DND-41 (cell line): ENCODE measurements at regions not wholly inside any gene's neighbourhood (a gene's known extent, or its start where the extent isn't known, plus 50 kb on each side); places are given as distances from the start of the nearest gene placed in this dataset.

Experiments used
- ATAC-seq: fragments of 200-7000 bp; cut with Tn5 transposase; 3 replicates; pipeline ENCODE4 v1.9.1; 2021; ENCODE audit warnings: low read depth; ENCODE audit not compliant: insufficient read depth
- DNase-seq: peaks from one replicate; pipeline ENCODE4 v3.0.0-alpha.2; 2020
- H2AFZ ChIP-seq: 2 replicates; pipeline ENCODE4 v1.6.0; 2012; ENCODE audit warnings: low read depth, low read length
- H3K27ac ChIP-seq: 2 replicates; pipeline ENCODE4 v1.5.1; 2012; ENCODE audit warnings: low read length, inconsistent platforms
- H3K27me3 ChIP-seq: fragments of 200-600 bp; sonication (generic); 2 replicates; pipeline ENCODE4 v1.6.0; 2012; ENCODE audit warnings: low read length, mild to moderate bottlenecking, inconsistent platforms; ENCODE audit not compliant: insufficient read depth, poor library complexity
- H3K36me3 ChIP-seq: 2 replicates; pipeline ENCODE4 v1.5.1; 2012; ENCODE audit warnings: low read length, inconsistent platforms; ENCODE audit not compliant: insufficient read depth
- H3K4me1 ChIP-seq: 2 replicates; pipeline ENCODE4 v1.5.1; 2012; ENCODE audit warnings: mild to moderate bottlenecking, low read length; ENCODE audit not compliant: insufficient read depth
- H3K4me2 ChIP-seq: 2 replicates; pipeline ENCODE4 v1.6.0; 2012; ENCODE audit warnings: mild to moderate bottlenecking, moderate library complexity, low read length, inconsistent platforms; ENCODE audit not compliant: insufficient read depth
- H3K4me3 ChIP-seq, 2 experiments: fragments of 200-600 bp in 1 of 2; shearing (Covaris generic) in 1 of 2; 2 replicates each; pipeline ENCODE4 v1.5.1; 2012 to 2016; ENCODE audit warnings: inconsistent platforms in 2 of 2, low read length in 2 of 2, mild to moderate bottlenecking in 2 of 2, low read depth in 1 of 2, moderate library complexity in 1 of 2
- H3K79me2 ChIP-seq: 2 replicates; pipeline ENCODE4 v1.6.0; 2012; ENCODE audit warnings: low read length, inconsistent platforms; ENCODE audit not compliant: insufficient read depth
- H3K9ac ChIP-seq: 2 replicates; pipeline ENCODE4 v1.6.0; 2012; ENCODE audit warnings: low read depth, mild to moderate bottlenecking, inconsistent platforms, low read length, moderate library complexity
- H3K9me3 ChIP-seq: 2 replicates; pipeline ENCODE4 v1.5.1; 2012; ENCODE audit warnings: low read length, moderate library complexity, mild to moderate bottlenecking, inconsistent platforms; ENCODE audit not compliant: insufficient read depth, severe bottlenecking
- H4K20me1 ChIP-seq: 2 replicates; pipeline ENCODE4 v1.6.0; 2012; ENCODE audit warnings: low read length; ENCODE audit not compliant: insufficient read depth
- CTCF ChIP-seq: IDR thresholded peaks from 2 replicates; pipeline ENCODE4 v1.5.1; 2012; ENCODE audit warnings: borderline replicate concordance, low read length, moderate library complexity, mild to moderate bottlenecking; ENCODE audit not compliant: poor library complexity, severe bottlenecking; ENCODE audit errors: extremely low read depth
- EZH2 ChIP-seq: IDR thresholded peaks from 3 replicates; pipeline ENCODE4 v1.6.1; 2012; ENCODE audit warnings: borderline replicate concordance, low read depth, mild to moderate bottlenecking, moderate library complexity, low read length, inconsistent platforms; ENCODE audit not compliant: severe bottlenecking

- Histone ChIP-seq H3K4me1 (no peaks in the 10 kb centered on the region), H3K4me3 (no peak overlapping the region), H3K9ac (no peak overlapping the region), H3K79me2 (no peaks in the 10 kb centered on the region), H3K27ac (no peak overlapping the region), H3K27me3 (peaks cover 10% of the 10 kb centered on the region), H3K4me2 (no peak overlapping the region), H4K20me1 (no peaks in the 10 kb centered on the region), H3K36me3 (no peaks in the 10 kb centered on the region), H3K9me3 (no peaks in the 10 kb centered on the region), H2AFZ (no peak overlapping the region)
- DNase-seq (no peak), ATAC-seq (no peak)
- TF ChIP-seq CTCF (no peak), EZH2 (no peak)
Observed at GRCh38 chr12:13379531-13380188, 183.1 kb downstream of the EMP1 start.

- H3K27me3 ChIP-seq, result peaks cover 8% of the 10 kb centered on the region
- no peaks in the 10 kb centered on the region for H3K79me2 ChIP-seq
- H2AFZ ChIP-seq, result no peak overlapping the region
- ATAC-seq (no peak), DNase-seq (no peak)
- no peak overlapping the region for H3K4me2 ChIP-seq
- no peak overlapping the region for H3K27ac ChIP-seq
- TF ChIP-seq CTCF (no peak), EZH2 (no peak)
- no peaks in the 10 kb centered on the region for H3K4me1 ChIP-seq
- H3K36me3 ChIP-seq, result no peaks in the 10 kb centered on the region
- H3K9ac ChIP-seq, result no peak overlapping the region
- H3K9me3 ChIP-seq, result no peaks in the 10 kb centered on the region
- no peak overlapping the region for H3K4me3 ChIP-seq
- H4K20me1 ChIP-seq, result no peaks in the 10 kb centered on the region
Observed at GRCh38 chr12:13377698-13378097, 181.2 kb downstream of the EMP1 start.

- Histone ChIP-seq H2AFZ (no peak overlapping the region), H3K36me3 (no peaks in the 10 kb centered on the region), H3K27me3 (peaks cover 7% of the 10 kb centered on the region), H3K4me1 (no peaks in the 10 kb centered on the region), H3K27ac (no peak overlapping the region), H3K79me2 (no peaks in the 10 kb centered on the region), H3K4me2 (no peak overlapping the region), H4K20me1 (no peaks in the 10 kb centered on the region), H3K9me3 (no peaks in the 10 kb centered on the region), H3K9ac (no peak overlapping the region), H3K4me3 (no peak overlapping the region)
- DNase-seq (no peak), ATAC-seq (no peak)
- TF ChIP-seq EZH2 (no peak), CTCF (no peak)
Observed at GRCh38 chr12:13376610-13377373, 180.3 kb downstream of the EMP1 start.
